GM19025 (cell line): ENCODE measurements at regions not wholly inside any gene's neighbourhood (a gene's known extent, or its start where the extent isn't known, plus 50 kb on each side); places are given as distances from the start of the nearest gene placed in this dataset.

Source experiments
- ATAC-seq: cut with Tn5 transposase; IDR thresholded peaks from one replicate; pipeline ENCODE4 v1.9.1; 2021; ENCODE audit warnings: mild to moderate bottlenecking, low read depth, moderate library complexity; ENCODE audit not compliant: unreplicated experiment

DNA sequence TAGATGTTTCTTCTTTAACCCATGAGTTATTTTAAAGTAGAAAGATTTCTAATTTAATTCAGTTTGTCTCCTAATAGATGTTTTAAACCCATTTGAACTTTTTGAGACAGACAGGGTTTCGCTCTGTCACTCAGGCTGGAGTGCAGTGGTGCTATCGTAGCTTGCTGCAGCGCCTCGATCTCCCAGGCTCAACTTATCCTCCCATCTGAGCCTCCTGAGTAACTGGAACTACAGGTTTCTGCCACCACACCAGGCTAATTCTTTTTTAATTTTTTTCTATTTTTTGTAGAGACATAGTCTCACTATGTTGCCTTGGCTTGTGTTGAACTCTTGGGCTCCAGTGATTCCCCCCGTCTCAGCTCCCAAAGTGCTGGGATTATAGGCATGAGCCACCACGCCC, 53.0 kb upstream of the RAB18 start:
- no peak for ATAC-seq

DNA sequence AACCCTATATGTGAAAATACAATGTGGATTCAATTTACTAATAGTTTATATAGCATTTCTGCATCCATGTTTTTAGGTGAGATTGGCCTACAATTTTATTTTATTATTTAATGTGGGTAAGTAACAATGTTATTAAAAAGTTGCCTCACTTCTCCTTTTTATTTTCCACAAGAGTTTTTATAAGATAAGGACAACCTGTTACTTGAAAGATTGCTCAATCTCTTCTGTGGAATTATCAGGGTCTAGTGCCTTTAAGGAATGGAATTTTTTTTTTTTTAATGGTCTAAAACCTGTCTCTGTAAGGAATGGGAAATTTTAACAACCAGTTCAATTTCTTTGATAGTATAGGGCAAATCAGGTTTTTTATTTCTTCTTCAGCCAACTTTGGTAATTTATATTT, 53.9 kb upstream of the RAB18 start:
- ATAC-seq = no peak

GRCh38 chr10:27449571-27449970, 54.5 kb upstream of the RAB18 start:
- ATAC-seq = no peak

- no peak for ATAC-seq
Measured at GRCh38 chr10:27448921-27449320, 55.2 kb upstream of the RAB18 start.

- no peak for ATAC-seq
Measured at GRCh38 chr10:27447540-27447939, 56.6 kb upstream of the RAB18 start.

DNA sequence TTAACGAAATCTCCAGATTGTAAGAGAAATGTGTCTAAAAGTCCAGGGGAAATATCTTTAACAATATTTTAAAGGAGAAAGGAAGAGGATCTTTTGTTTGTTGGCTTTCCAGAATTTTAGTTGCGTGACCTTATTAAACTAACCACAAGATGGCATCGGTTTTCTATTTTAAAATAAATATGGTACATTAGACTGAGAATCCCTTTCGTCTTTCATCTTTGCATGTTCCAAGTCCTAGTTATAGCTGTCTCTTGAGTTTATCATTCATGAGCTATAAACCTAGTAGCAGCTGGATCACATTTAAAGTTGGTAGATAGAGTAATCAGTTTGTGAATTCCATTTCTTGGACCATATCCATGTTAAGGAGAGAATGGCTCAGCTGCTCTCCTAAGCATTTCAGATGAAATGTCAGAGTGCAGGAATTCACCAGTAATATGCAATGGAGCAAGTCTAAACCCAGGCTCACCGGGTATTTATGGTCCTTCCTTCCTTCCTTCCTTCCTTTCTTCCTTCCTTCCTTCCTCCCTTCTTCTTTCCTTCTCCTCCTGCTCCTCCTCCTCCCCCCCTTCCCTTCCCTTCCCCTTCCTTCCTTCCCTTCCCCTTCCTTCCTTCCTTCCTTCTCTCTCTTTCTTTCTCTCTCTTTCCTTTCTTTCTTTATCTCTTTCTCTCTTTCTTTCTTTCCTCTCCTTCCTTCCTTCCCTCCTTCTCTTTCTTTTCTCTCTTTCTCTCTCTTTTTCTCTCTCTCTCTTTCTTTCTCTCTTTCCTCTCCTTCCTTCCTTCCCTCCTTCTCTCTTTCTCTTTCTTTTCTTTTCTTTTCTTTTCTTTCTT, 57.8 kb upstream of the RAB18 start:
- ATAC-seq = no peak

GRCh38 chr10:27445070-27445469, 59.0 kb upstream of the RAB18 start:
- ATAC-seq = no peak

DNA sequence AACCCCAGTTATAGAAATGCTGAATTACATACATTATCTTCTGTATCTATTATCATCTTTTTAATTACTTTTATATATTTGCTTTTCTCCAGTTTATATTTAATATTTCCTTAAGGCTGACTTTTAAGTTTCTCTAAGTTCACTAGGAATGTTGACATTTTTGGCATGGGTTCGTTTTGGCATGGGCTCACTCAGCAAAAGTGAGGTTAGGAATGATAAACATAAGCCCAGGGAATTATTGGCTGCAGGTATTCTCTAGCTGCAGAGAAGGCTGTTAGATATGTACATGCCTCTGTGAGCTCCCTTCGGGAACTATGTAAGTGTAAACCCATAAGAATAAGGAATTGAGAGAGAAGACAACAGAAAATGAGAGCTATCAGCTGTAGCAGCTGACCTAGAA, 63.6 kb upstream of the RAB18 start:
- no peak for ATAC-seq

GRCh38 chr10:27440021-27440420, 64.1 kb upstream of the RAB18 start:
- ATAC-seq = no peak

- ATAC-seq = no peak
Measured at GRCh38 chr10:27439101-27439500, 65.0 kb upstream of the RAB18 start.

DNA sequence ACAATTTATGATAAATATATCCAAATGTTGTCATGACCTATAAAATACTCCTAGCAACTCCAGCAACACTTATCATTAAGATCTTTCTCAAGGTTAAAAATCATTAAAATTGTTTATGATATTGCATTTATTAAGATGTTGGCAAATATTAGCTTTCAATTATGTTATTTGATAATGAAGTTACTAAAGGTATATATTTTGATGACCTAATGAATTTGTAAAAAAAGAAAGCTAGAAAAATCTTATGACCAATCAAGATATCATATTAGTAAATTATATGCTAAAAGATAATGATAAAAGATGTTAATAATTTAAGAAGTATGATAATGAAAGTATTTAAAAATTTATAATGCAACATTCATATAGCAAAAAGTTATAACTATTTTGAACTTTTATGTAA, 66.3 kb upstream of the RAB18 start:
- no peak for ATAC-seq

DNA sequence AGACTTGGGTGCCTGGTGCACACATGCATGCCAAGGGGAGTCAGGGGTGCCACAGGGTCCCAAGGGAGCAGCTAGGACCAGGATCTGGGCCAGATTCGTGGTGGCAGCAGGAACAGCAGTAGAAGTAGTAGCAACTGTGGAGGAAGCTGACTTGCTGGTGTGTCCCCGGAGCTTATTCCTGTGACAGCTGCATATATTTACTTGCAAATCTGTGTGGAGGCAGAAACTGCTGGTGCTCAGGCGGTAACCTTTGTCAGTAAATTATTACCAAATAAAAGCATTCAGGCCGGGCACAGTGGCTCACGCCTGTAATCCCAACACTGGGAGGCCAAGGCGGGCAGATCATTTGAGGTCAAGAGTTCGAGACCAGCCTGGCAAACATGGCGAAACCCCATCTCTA, 67.4 kb upstream of the RAB18 start:
- no peak for ATAC-seq

DNA sequence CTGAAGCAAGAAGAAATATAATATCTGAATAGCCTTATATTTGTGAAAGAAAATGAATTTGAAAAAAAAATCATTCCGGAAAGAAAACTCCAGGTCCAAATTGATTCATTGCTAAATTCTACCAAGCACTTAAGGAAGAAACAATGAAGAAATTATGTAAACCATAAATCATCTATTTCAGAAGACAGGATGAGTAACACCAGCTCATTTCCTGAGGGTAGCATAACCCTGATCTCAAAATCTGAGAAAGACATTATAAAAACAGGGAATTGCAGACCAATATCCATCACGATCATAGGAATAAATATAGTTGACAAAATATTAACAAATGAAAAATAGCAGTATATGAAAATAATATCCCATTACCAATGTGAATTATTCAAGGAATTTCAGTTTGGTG, 70.1 kb upstream of the RAB18 start:
- no peak for ATAC-seq

- no peak for ATAC-seq
Measured at GRCh38 chr10:27426948-27427467, 77.1 kb upstream of the RAB18 start.

DNA sequence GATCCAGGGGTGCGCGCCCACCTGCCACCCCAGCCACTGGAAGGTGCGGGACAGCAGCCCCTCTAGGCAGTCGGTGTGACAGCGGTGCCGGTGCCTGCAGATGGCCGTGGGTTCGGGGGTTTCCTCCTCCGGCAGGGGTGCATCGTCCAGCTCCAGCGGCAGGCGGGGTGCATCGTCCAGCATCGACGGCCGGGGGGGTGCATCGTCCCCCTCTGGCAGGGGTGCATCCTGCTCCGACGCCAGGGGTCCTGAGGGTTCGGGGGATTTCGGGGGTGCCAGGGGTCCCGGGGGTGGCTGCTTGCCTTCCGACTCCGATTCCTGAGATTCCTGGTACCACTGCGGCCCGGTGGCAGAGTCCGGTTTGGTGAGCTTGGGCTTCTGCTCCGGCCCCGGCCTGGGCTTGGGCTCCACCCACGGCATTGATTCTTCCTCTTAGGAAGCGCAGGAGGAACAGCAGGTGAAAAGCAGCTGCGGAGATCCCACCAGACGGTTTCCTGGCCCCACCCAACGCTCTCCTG, 90.2 kb upstream of the RAB18 start:
- ATAC-seq = no peak

DNA sequence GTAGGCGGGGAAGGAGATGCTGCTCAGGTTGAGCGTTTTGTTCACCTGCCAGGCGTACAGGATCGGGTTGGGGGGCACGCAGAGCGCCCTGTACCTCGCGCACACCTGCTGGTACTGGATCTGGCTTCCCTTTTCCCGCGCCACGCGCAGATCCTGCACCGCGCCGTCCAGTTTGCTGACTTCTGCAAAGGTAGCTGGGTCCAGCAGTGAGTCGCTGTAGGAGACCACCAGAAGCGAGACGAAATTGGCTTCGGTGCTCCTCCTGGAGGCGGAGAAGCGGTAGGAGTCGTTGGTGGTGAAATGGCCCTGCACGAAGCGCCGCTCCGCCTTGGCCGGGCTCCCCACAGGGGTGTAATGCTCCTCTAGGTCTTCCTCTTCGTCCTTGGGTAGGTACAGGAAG, 90.7 kb upstream of the RAB18 start:
- ATAC-seq = no peak

DNA sequence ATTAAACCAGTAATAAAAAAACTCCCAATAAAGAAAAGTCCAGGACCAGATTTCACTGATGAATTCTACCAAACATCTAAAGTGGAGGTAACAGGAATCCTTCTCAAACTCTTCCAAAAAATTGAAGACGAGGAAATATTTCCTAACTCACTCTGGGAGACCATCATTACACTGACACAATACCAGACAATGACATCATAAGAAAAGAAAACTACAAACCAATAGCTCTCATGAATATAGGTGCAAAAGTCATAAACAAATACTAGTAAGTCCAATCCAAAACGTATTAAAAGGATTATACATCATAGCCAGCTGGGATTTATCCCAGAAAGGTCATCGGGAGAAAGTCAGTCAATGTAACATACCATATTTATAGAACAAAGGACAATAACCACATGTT, 94.0 kb upstream of the RAB18 start:
- ATAC-seq = no peak

GRCh38 chr10:27407271-27407670, 96.8 kb upstream of the RAB18 start:
- no peak for ATAC-seq

- no peak for ATAC-seq
Measured at GRCh38 chr10:27399871-27400270, 104.2 kb upstream of the RAB18 start.

GRCh38 chr10:27393961-27394360, 110.1 kb upstream of the RAB18 start:
- no peak for ATAC-seq

GRCh38 chr10:27392606-27393005, 111.5 kb upstream of the RAB18 start:
- no peak for ATAC-seq

GRCh38 chr10:27391916-27392315, 112.2 kb upstream of the RAB18 start:
- no peak for ATAC-seq
